ENCODE measurements at regions not wholly inside any gene's neighbourhood (a gene's known extent, or its start where the extent isn't known, plus 50 kb on each side); places are given as distances from the start of the nearest gene placed in this dataset.

- Histone ChIP-seq H3K4me1 (ENCODE audit: control insufficient read depth, insufficient read depth, low read length) (no peaks in the 10 kb centered on the region), H3K27me3 (replicated peaks in 1 of 2; ENCODE audit: control insufficient read depth in 2 of 2, insufficient read depth in 2 of 2, low read length in 1 of 2) (no peaks in the 10 kb centered on the region), H3K4me3 (no peak overlapping the region), H3K9ac (ENCODE audit: control insufficient read depth, insufficient read depth, low read length) (no peak overlapping the region), H3K27ac (ENCODE audit: control insufficient read depth, insufficient read depth) (no peak overlapping the region), H2AFZ (ENCODE audit: control insufficient read depth, low read depth, low read length) (no peak overlapping the region), H3K36me3 (ENCODE audit: control insufficient read depth in 2 of 2, insufficient read depth in 2 of 2, low read length in 1 of 2) (no peaks in the 10 kb centered on the region), H3K9me3 (replicated peaks; ENCODE audit: control insufficient read depth, insufficient read depth, low read length) (no peaks in the 10 kb centered on the region), H3K79me2 (ENCODE audit: control insufficient read depth, insufficient read depth, low read length) (no peaks in the 10 kb centered on the region), H3K4me2 (ENCODE audit: control insufficient read depth, insufficient read depth) (no peak overlapping the region), H4K20me1 (ENCODE audit: control insufficient read depth, insufficient read depth) (no peaks in the 10 kb centered on the region)
- no TSS peak for BruUV-seq (replicated peaks)
- in situ Hi-C loops (cut with MboI) (no loop called here), intact Hi-C loops (cut with micrococcal nuclease; ENCODE audit: unreplicated experiment) (no loop called here)
- SMC1A ChIA-PET (ENCODE audit: uncharacterized antibody, unreplicated experiment), result no interaction called here
- no peak for DNase-seq (ENCODE audit: low read depth, low spot score)
- no peak for FAIRE-seq
- CTCF ChIA-PET, result no interaction called here
- ATAC-seq, result no peak
- RAD21 ChIA-PET (ENCODE audit: unreplicated experiment), result no interaction called here
- TF ChIP-seq EZH2 (IDR thresholded peaks at IDR 0.05; ENCODE audit: borderline replicate concordance, control insufficient read depth, low read depth, low read length) (no peak), KLF5 (IDR thresholded peaks at IDR 0.05; ENCODE audit: partially characterized antibody) (no peak), SRF (IDR thresholded peaks at IDR 0.05; ENCODE audit: low read depth in 2 of 2, low read length in 2 of 2) (no peak), TBL1XR1 (IDR thresholded peaks at IDR 0.05; ENCODE audit: low read depth, low read length) (no peak), CEBPB (IDR thresholded peaks at IDR 0.05; ENCODE audit: borderline replicate concordance in 1 of 2, low read depth in 2 of 2, low read length in 2 of 2) (no peak), RFX5 (IDR thresholded peaks at IDR 0.05; ENCODE audit: low read depth, low read length) (no peak), CREM (IDR thresholded peaks at IDR 0.05; ENCODE audit: low read depth) (no peak), RAD21 (IDR thresholded peaks at IDR 0.05; ENCODE audit: insufficient read depth, low read depth, low read length) (no peak), IRF4 (IDR thresholded peaks at IDR 0.05; ENCODE audit: low read depth, low read length) (no peak), POLR2AphosphoS5 (IDR thresholded peaks at IDR 0.05; ENCODE audit: low read length) (no peak), SUZ12 (IDR thresholded peaks at IDR 0.05; ENCODE audit: unreplicated experiment) (no peak), CHD4 (IDR thresholded peaks at IDR 0.05) (no peak), SUPT20H (IDR thresholded peaks at IDR 0.05; ENCODE audit: borderline replicate concordance, control insufficient read depth, low read depth, low read length) (no peak)
- POLR2A ChIA-PET, result no interaction called here
- WGBS (ENCODE audit: insufficient coverage, insufficient replicate concordance, low lambda C conversion rate, missing lambda C conversion rate), result 2% methylated on average over 3 of the region's 3 CpGs
Measured at GRCh38 chr10:125243532-125244253, 83.3 kb upstream of the CTBP2 start.
